ENCODE measurements at regions not wholly inside any gene's neighbourhood (a gene's known extent, or its start where the extent isn't known, plus 50 kb on each side); places are given as distances from the start of the nearest gene placed in this dataset.

DNA sequence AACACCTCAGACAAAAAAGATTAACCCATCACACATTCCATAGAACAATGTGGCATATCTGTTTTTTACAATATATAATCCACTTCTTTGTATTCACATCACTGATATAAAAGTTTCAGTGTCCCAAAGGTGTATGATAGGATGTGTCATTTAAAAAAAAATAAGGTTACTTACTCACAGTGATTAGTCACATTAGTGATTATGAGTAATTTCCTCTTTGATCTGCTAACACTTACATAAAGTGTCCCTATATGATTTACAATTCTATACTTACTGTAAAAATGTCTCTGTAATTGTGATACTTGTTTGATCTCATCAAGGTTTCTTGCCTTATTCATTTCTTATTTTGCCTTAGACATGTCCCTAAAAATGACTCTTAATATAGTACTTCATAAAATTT lies 1063.5 kb upstream of the TSPY4 start (continued):
- TF ChIP-seq, protein P1, sequence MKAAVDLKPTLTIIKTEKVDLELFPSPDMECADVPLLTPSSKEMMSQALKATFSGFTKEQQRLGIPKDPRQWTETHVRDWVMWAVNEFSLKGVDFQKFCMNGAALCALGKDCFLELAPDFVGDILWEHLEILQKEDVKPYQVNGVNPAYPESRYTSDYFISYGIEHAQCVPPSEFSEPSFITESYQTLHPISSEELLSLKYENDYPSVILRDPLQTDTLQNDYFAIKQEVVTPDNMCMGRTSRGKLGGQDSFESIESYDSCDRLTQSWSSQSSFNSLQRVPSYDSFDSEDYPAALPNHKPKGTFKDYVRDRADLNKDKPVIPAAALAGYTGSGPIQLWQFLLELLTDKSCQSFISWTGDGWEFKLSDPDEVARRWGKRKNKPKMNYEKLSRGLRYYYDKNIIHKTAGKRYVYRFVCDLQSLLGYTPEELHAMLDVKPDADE (IDR thresholded peaks at IDR 0.05): no peak
- no peak for TF ChIP-seq ZNF114 (CRISPR knock-in tag; IDR thresholded peaks at IDR 0.05)
- TF ChIP-seq, protein P2, sequence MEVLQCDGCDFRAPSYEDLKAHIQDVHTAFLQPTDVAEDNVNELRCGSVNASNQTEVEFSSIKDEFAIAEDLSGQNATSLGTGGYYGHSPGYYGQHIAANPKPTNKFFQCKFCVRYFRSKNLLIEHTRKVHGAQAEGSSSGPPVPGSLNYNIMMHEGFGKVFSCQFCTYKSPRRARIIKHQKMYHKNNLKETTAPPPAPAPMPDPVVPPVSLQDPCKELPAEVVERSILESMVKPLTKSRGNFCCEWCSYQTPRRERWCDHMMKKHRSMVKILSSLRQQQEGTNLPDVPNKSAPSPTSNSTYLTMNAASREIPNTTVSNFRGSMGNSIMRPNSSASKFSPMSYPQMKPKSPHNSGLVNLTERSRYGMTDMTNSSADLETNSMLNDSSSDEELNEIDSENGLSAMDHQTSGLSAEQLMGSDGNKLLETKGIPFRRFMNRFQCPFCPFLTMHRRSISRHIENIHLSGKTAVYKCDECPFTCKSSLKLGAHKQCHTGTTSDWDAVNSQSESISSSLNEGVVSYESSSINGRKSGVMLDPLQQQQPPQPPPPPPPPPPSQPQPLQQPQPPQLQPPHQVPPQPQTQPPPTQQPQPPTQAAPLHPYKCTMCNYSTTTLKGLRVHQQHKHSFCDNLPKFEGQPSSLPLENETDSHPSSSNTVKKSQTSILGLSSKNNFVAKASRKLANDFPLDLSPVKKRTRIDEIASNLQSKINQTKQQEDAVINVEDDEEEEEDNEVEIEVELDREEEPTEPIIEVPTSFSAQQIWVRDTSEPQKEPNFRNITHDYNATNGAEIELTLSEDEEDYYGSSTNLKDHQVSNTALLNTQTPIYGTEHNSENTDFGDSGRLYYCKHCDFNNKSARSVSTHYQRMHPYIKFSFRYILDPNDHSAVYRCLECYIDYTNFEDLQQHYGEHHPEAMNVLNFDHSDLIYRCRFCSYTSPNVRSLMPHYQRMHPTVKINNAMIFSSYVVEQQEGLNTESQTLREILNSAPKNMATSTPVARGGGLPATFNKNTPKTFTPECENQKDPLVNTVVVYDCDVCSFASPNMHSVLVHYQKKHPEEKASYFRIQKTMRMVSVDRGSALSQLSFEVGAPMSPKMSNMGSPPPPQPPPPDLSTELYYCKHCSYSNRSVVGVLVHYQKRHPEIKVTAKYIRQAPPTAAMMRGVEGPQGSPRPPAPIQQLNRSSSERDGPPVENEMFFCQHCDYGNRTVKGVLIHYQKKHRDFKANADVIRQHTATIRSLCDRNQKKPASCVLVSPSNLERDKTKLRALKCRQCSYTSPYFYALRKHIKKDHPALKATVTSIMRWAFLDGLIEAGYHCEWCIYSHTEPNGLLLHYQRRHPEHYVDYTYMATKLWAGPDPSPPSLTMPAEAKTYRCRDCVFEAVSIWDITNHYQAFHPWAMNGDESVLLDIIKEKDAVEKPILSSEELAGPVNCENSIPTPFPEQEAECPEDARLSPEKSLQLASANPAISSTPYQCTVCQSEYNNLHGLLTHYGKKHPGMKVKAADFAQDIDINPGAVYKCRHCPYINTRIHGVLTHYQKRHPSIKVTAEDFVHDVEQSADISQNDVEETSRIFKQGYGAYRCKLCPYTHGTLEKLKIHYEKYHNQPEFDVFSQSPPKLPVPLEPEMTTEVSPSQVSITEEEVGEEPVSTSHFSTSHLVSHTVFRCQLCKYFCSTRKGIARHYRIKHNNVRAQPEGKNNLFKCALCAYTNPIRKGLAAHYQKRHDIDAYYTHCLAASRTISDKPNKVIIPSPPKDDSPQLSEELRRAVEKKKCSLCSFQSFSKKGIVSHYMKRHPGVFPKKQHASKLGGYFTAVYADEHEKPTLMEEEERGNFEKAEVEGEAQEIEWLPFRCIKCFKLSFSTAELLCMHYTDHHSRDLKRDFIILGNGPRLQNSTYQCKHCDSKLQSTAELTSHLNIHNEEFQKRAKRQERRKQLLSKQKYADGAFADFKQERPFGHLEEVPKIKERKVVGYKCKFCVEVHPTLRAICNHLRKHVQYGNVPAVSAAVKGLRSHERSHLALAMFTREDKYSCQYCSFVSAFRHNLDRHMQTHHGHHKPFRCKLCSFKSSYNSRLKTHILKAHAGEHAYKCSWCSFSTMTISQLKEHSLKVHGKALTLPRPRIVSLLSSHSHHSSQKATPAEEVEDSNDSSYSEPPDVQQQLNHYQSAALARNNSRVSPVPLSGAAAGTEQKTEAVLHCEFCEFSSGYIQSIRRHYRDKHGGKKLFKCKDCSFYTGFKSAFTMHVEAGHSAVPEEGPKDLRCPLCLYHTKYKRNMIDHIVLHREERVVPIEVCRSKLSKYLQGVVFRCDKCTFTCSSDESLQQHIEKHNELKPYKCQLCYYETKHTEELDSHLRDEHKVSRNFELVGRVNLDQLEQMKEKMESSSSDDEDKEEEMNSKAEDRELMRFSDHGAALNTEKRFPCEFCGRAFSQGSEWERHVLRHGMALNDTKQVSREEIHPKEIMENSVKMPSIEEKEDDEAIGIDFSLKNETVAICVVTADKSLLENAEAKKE (CRISPR knock-in tag; IDR thresholded peaks at IDR 0.05): no peak
- TF ChIP-seq, protein P3, sequence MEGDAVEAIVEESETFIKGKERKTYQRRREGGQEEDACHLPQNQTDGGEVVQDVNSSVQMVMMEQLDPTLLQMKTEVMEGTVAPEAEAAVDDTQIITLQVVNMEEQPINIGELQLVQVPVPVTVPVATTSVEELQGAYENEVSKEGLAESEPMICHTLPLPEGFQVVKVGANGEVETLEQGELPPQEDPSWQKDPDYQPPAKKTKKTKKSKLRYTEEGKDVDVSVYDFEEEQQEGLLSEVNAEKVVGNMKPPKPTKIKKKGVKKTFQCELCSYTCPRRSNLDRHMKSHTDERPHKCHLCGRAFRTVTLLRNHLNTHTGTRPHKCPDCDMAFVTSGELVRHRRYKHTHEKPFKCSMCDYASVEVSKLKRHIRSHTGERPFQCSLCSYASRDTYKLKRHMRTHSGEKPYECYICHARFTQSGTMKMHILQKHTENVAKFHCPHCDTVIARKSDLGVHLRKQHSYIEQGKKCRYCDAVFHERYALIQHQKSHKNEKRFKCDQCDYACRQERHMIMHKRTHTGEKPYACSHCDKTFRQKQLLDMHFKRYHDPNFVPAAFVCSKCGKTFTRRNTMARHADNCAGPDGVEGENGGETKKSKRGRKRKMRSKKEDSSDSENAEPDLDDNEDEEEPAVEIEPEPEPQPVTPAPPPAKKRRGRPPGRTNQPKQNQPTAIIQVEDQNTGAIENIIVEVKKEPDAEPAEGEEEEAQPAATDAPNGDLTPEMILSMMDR (conservative IDR thresholded peaks at IDR 0.05; ENCODE audit: low read depth in 2 of 2): no peak

DNA sequence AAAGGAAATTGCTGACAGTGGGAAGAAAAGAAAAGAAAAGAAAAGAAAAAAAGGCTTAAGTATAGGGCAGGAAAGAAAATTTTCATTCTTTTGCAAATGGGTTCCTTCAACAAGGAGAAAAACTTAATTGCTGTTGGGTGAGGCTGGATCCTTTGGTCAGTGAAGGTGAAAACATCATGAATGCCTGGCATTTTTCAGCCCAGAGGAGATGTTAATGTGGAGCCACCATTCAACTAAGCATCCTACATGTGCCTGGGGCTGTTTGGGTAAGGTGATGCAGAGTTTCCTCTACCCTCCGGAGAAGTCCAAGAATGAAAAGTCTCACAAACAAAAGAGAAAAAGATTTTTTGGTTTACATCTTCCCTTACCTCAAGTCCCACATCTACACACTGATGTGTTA lies 1032.2 kb upstream of the TSPY4 start:
- Histone ChIP-seq H3K4me1 (ENCODE audit: insufficient read depth) (no peaks in the 10 kb centered on the region), H3K9me2 (ENCODE audit: insufficient read depth) (no peaks in the 10 kb centered on the region), H3K27ac (ENCODE audit: low read depth) (peak overlapping the region; percentile 92), H4K20me1 (replicated peaks; ENCODE audit: insufficient read depth) (no peaks in the 10 kb centered on the region), H3K4me3 (no peak overlapping the region), H3F3A (replicated peaks; ENCODE audit: low read depth) (no peaks in the 10 kb centered on the region), H3K79me2 (replicated peaks; ENCODE audit: insufficient read depth) (no peaks in the 10 kb centered on the region), H3K36me3 (ENCODE audit: insufficient read depth) (no peaks in the 10 kb centered on the region), H3K27me3 (ENCODE audit: insufficient read depth) (no peaks in the 10 kb centered on the region), H2AFZ (no peak overlapping the region), H3K4me2 (no peak overlapping the region)
- no peaks in the 10 kb centered on the region for H3K4me1 Mint-ChIP-seq
- no peak overlapping the region for H3K4me3 Mint-ChIP-seq
- H3K27me3 Mint-ChIP-seq (ENCODE audit: insufficient read depth, low read depth, poor library complexity): no peaks in the 10 kb centered on the region
- peaks cover 9% of the 10 kb centered on the region; the same call in 2 of the 3 replicates for H3K9me3 Mint-ChIP-seq
- no peak for TF ChIP-seq CREB1 (CRISPR knock-in tag; IDR thresholded peaks at IDR 0.05; ENCODE audit: low read depth)
- TF ChIP-seq, protein P4, sequence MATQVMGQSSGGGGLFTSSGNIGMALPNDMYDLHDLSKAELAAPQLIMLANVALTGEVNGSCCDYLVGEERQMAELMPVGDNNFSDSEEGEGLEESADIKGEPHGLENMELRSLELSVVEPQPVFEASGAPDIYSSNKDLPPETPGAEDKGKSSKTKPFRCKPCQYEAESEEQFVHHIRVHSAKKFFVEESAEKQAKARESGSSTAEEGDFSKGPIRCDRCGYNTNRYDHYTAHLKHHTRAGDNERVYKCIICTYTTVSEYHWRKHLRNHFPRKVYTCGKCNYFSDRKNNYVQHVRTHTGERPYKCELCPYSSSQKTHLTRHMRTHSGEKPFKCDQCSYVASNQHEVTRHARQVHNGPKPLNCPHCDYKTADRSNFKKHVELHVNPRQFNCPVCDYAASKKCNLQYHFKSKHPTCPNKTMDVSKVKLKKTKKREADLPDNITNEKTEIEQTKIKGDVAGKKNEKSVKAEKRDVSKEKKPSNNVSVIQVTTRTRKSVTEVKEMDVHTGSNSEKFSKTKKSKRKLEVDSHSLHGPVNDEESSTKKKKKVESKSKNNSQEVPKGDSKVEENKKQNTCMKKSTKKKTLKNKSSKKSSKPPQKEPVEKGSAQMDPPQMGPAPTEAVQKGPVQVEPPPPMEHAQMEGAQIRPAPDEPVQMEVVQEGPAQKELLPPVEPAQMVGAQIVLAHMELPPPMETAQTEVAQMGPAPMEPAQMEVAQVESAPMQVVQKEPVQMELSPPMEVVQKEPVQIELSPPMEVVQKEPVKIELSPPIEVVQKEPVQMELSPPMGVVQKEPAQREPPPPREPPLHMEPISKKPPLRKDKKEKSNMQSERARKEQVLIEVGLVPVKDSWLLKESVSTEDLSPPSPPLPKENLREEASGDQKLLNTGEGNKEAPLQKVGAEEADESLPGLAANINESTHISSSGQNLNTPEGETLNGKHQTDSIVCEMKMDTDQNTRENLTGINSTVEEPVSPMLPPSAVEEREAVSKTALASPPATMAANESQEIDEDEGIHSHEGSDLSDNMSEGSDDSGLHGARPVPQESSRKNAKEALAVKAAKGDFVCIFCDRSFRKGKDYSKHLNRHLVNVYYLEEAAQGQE (IDR thresholded peaks at IDR 0.05; ENCODE audit: unreplicated experiment): no peak
- no peak for TF ChIP-seq POLR2AphosphoS5 (IDR thresholded peaks at IDR 0.05; ENCODE audit: low read depth)
- TF ChIP-seq, protein P3 (conservative IDR thresholded peaks at IDR 0.05; ENCODE audit: low read depth in 2 of 2): no peak
- peak; percentile 68 for ATAC-seq
- H3K36me3 Mint-ChIP-seq (ENCODE audit: low read depth): no peaks in the 10 kb centered on the region
- peak; percentile 61 for DNase-seq (ENCODE audit: low spot score)
- no peak overlapping the region for H3K27ac Mint-ChIP-seq
